Right atrium auricular region (tissue), 2 donors: ENCODE measurements at regions not wholly inside any gene's neighbourhood (a gene's known extent, or its start where the extent isn't known, plus 50 kb on each side); places are given as distances from the start of the nearest gene placed in this dataset.

ENCODE experiments used
- DNase-seq: peaks from one replicate; pipeline ENCODE4 v3.0.0-alpha.2; 2019; ENCODE audit warnings: low spot score
- H3K27ac ChIP-seq, 2 donors: fragments of 200-600 bp; sonication (generic); 1 replicate in 1 of 2; 2 replicates in 1 of 2; pipeline ENCODE4 v1.5.1; 2016 to 2019
- H3K27me3 ChIP-seq, 2 donors: fragments of 200-600 bp; sonication (generic); one replicate each; pipeline versions ENCODE4 v1.5.1 to v1.6.0; 2017 to 2019
- H3K36me3 ChIP-seq: fragments of 200-600 bp; sonication (generic); one replicate; pipeline ENCODE4 v1.5.1; 2016
- H3K4me1 ChIP-seq, 2 donors: fragments of 200-600 bp; sonication (generic); one replicate each; pipeline versions ENCODE4 v1.5.1 to v1.6.0; 2017 to 2019
- H3K4me3 ChIP-seq, 2 donors: fragments of 200-600 bp; sonication (generic); 1 replicate in 1 of 2; 2 replicates in 1 of 2; pipeline ENCODE4 v1.5.1; 2017 to 2019; ENCODE audit warnings: mild to moderate bottlenecking in 1 of 2, moderate library complexity in 1 of 2
- H3K9me3 ChIP-seq, 2 donors: fragments of 200-600 bp; sonication (generic); one replicate each; pipeline ENCODE4 v1.5.1; 2019
- CTCF ChIP-seq, 2 donors: fragments of 200-600 bp; sonication (generic); IDR thresholded peaks; one replicate each; pipeline ENCODE4 v1.5.1; 2019; ENCODE audit warnings: antibody characterized with exemption in 2 of 2

GRCh38 chr2:84194949-84195644 is 264.0 kb downstream of the SUCLG1 start:
- Histone ChIP-seq H3K36me3 (no peaks in the 10 kb centered on the region), H3K27me3 (no peaks in the 10 kb centered on the region), H3K9me3 (no peaks in the 10 kb centered on the region), H3K4me3 (no peak overlapping the region), H3K4me1 (no peaks in the 10 kb centered on the region), H3K27ac (no peak overlapping the region)
- no peak for DNase-seq
- no peak for TF ChIP-seq CTCF (IDR thresholded peaks at IDR 0.05)

GRCh38 chr2:84194181-84194580 is 264.9 kb downstream of the SUCLG1 start:
- Histone ChIP-seq H3K36me3 (no peaks in the 10 kb centered on the region), H3K27ac (no peak overlapping the region), H3K4me1 (no peaks in the 10 kb centered on the region), H3K27me3 (no peaks in the 10 kb centered on the region), H3K4me3 (no peak overlapping the region), H3K9me3 (no peaks in the 10 kb centered on the region)
- TF ChIP-seq CTCF (IDR thresholded peaks at IDR 0.05) = no peak
- no peak for DNase-seq

GRCh38 chr2:84187258-84187657 is 271.8 kb downstream of the SUCLG1 start:
- Histone ChIP-seq H3K27me3 (no peaks in the 10 kb centered on the region), H3K9me3 (no peaks in the 10 kb centered on the region), H3K27ac (no peak overlapping the region), H3K4me3 (no peak overlapping the region), H3K4me1 (no peaks in the 10 kb centered on the region), H3K36me3 (no peaks in the 10 kb centered on the region)
- DNase-seq = no peak
- TF ChIP-seq CTCF (IDR thresholded peaks at IDR 0.05) = no peak

GRCh38 chr2:84181927-84182326 is 277.2 kb downstream of the SUCLG1 start:
- no peak for TF ChIP-seq CTCF (IDR thresholded peaks at IDR 0.05)
- H3K27me3 ChIP-seq = no peaks in the 10 kb centered on the region
- no peak overlapping the region for H3K27ac ChIP-seq
- DNase-seq = no peak
- no peak overlapping the region for H3K4me3 ChIP-seq
- H3K36me3 ChIP-seq = no peaks in the 10 kb centered on the region
- no peaks in the 10 kb centered on the region for H3K4me1 ChIP-seq
- no peaks in the 10 kb centered on the region for H3K9me3 ChIP-seq

GRCh38 chr2:84177733-84178132 is 281.3 kb downstream of the SUCLG1 start:
- Histone ChIP-seq H3K36me3 (no peaks in the 10 kb centered on the region), H3K4me3 (no peak overlapping the region), H3K9me3 (no peaks in the 10 kb centered on the region)

More at GRCh38 chr2:84177733-84178132, 281.3 kb downstream of the SUCLG1 start:
- Histone ChIP-seq H3K27me3 (no peaks in the 10 kb centered on the region), H3K27ac (no peak overlapping the region), H3K4me1 (no peaks in the 10 kb centered on the region)
- TF ChIP-seq CTCF (IDR thresholded peaks at IDR 0.05) = no peak
- DNase-seq = no peak
